ENCODE measurements at regions not wholly inside any gene's neighbourhood (a gene's known extent, or its start where the extent isn't known, plus 50 kb on each side); places are given as distances from the start of the nearest gene placed in this dataset.

GRCh38 chr5:173514661-173515060 lies 101.8 kb downstream of the BOD1 start:
- TF ChIP-seq CTCF (conservative IDR thresholded peaks at IDR 0.05) (no peak), ZFX (IDR thresholded peaks at IDR 0.05) (no peak)
- H3K27ac ChIP-seq: no peak overlapping the region

GRCh38 chr5:173513521-173513991 lies 102.9 kb downstream of the BOD1 start:
- TF ChIP-seq ZFX (IDR thresholded peaks at IDR 0.05): no peak
- TF ChIP-seq CTCF (conservative IDR thresholded peaks at IDR 0.05): no peak
- H3K27ac ChIP-seq: no peak overlapping the region

- TF ChIP-seq CTCF (conservative IDR thresholded peaks at IDR 0.05) (no peak), ZFX (IDR thresholded peaks at IDR 0.05) (no peak)
- no peak overlapping the region for H3K27ac ChIP-seq
Observed at GRCh38 chr5:173512637-173513435, 103.6 kb downstream of the BOD1 start.

GRCh38 chr5:173509060-173509459 lies 107.4 kb downstream of the BOD1 start:
- H3K27ac ChIP-seq: no peak overlapping the region
- TF ChIP-seq CTCF (conservative IDR thresholded peaks at IDR 0.05) (no peak), ZFX (IDR thresholded peaks at IDR 0.05) (no peak)

GRCh38 chr5:173507171-173507570 lies 109.3 kb downstream of the BOD1 start:
- TF ChIP-seq ZFX (IDR thresholded peaks at IDR 0.05) (no peak), CTCF (conservative IDR thresholded peaks at IDR 0.05) (no peak)
- no peak overlapping the region for H3K27ac ChIP-seq

- no peak overlapping the region for H3K27ac ChIP-seq
- TF ChIP-seq CTCF (conservative IDR thresholded peaks at IDR 0.05): no peak
- no peak for TF ChIP-seq ZFX (IDR thresholded peaks at IDR 0.05)
Observed at GRCh38 chr5:173505634-173506033, 110.8 kb downstream of the BOD1 start.

GRCh38 chr5:173501922-173502321 lies 114.5 kb downstream of the BOD1 start:
- TF ChIP-seq ZFX (IDR thresholded peaks at IDR 0.05) (no peak), CTCF (conservative IDR thresholded peaks at IDR 0.05) (no peak)
- H3K27ac ChIP-seq: no peak overlapping the region

Data from C4-2B (cell line).